OCI-M2 (cell line): ENCODE measurements at regions not wholly inside any gene's neighbourhood (a gene's known extent, or its start where the extent isn't known, plus 50 kb on each side); places are given as distances from the start of the nearest gene placed in this dataset.
"Not testable (repeated sequence)": the region's sequence is repeated elsewhere in the genome, so short reads cannot be mapped to it uniquely, and the experiment has no call there.

Experiments
- DNase-seq: peaks from one replicate; lab custom pipeline; 2025; ENCODE audit not compliant: unreplicated experiment; lab: John Stamatoyannopoulos, UW

- not testable (repeated sequence) for DNase-seq
Observed at GRCh38 chr5:166926806-166927475, 1364.5 kb upstream of the WWC1 start.

GRCh38 chr5:166936351-166936750 is 1355.1 kb upstream of the WWC1 start:
- no peak for DNase-seq

- no peak for DNase-seq
Observed at GRCh38 chr5:166938071-166938470, 1353.4 kb upstream of the WWC1 start.

GRCh38 chr5:166942948-166943347 is 1348.5 kb upstream of the WWC1 start:
- DNase-seq, result no peak

GRCh38 chr5:166947045-166947444 is 1344.4 kb upstream of the WWC1 start:
- no peak for DNase-seq

GRCh38 chr5:166948679-166949078 is 1342.8 kb upstream of the WWC1 start:
- DNase-seq, result no peak

- DNase-seq, result no peak
Observed at GRCh38 chr5:166952048-166952447, 1339.4 kb upstream of the WWC1 start.

GRCh38 chr5:166957782-166958181 is 1333.7 kb upstream of the WWC1 start:
- no peak for DNase-seq

GRCh38 chr5:166959766-166960165 is 1331.7 kb upstream of the WWC1 start:
- DNase-seq, result no peak

GRCh38 chr5:166961028-166961427 is 1330.4 kb upstream of the WWC1 start:
- no peak for DNase-seq

GRCh38 chr5:166961913-166962312 is 1329.5 kb upstream of the WWC1 start:
- DNase-seq, result no peak

GRCh38 chr5:166962461-166962860 is 1329.0 kb upstream of the WWC1 start:
- DNase-seq, result no peak

GRCh38 chr5:166963596-166963995 is 1327.8 kb upstream of the WWC1 start:
- DNase-seq, result no peak

GRCh38 chr5:166977911-166978422 is 1313.5 kb upstream of the WWC1 start:
- DNase-seq, result no peak

GRCh38 chr5:166979307-166979895 is 1312.0 kb upstream of the WWC1 start:
- no peak for DNase-seq

GRCh38 chr5:166980666-166981065 is 1310.8 kb upstream of the WWC1 start:
- DNase-seq, result no peak

GRCh38 chr5:166982226-166982625 is 1309.2 kb upstream of the WWC1 start:
- no peak for DNase-seq

GRCh38 chr5:166991601-166992000 is 1299.8 kb upstream of the WWC1 start:
- no peak for DNase-seq

- no peak for DNase-seq
Observed at GRCh38 chr5:166992108-166992507, 1299.3 kb upstream of the WWC1 start.

GRCh38 chr5:166992874-166993722 is 1298.3 kb upstream of the WWC1 start:
- DNase-seq, result no peak

- DNase-seq, result no peak
Observed at GRCh38 chr5:166994226-166994625, 1297.2 kb upstream of the WWC1 start.

GRCh38 chr5:167001246-167001645 is 1290.2 kb upstream of the WWC1 start:
- DNase-seq, result no peak
